ENCODE measurements at regions not wholly inside any gene's neighbourhood (a gene's known extent, or its start where the extent isn't known, plus 50 kb on each side); places are given as distances from the start of the nearest gene placed in this dataset.
A peak's percentile ranks its signal among the peaks of the same experiment; 100 is the strongest.

DNA sequence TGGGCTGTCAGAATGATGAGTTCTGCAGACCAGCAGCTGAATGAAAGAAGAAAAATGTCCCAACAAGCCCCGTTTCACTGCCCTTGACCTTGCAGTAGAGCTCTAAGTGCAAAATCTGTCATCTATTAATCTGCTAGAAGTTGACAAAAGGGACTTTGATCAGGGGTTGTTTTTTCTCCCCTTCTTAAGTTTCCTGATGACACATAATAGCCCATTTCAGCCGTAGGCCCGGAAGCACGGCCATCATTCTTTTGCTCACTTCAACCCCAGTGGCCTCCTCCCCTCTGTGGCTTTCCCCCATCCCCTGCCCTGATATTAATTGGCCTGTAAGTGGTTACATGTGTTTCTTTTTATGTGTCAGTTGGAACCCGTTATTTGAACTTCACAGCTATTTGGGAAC, 298.9 kb downstream of the RPLP1 start:
- Mint-ChIP-seq H3K36me3 (ENCODE audit: insufficient read depth, unreplicated experiment) (peaks cover 6% of the 10 kb centered on the region), H3K27ac (ENCODE audit: low read depth, unreplicated experiment) (no peak overlapping the region), H3K9me3 (ENCODE audit: unreplicated experiment) (peaks cover 14% of the 10 kb centered on the region), H3K4me1 (ENCODE audit: insufficient read depth, unreplicated experiment) (no peaks in the 10 kb centered on the region), H3K27me3 (ENCODE audit: insufficient read depth, unreplicated experiment) (peaks cover 15% of the 10 kb centered on the region), H3K4me3 (ENCODE audit: unreplicated experiment) (no peak overlapping the region)
- POLR2A ChIA-PET: interaction anchor here (1.0 kb wide), 1 partner anchor 11 kb away, joined by 3 read pairs; no protein-coding TSS in a partner anchor
- intact Hi-C loops (cut with micrococcal nuclease): no loop called here
- BruUV-seq (replicated peaks): no TSS peak
- CTCF ChIA-PET: interaction anchor here (1.4 kb wide), 1 partner anchor 716 kb away, joined by 5 read pairs; no protein-coding TSS in a partner anchor
- DNase-seq (ENCODE audit: unreplicated experiment): no peak
- TF ChIP-seq, protein P1, sequence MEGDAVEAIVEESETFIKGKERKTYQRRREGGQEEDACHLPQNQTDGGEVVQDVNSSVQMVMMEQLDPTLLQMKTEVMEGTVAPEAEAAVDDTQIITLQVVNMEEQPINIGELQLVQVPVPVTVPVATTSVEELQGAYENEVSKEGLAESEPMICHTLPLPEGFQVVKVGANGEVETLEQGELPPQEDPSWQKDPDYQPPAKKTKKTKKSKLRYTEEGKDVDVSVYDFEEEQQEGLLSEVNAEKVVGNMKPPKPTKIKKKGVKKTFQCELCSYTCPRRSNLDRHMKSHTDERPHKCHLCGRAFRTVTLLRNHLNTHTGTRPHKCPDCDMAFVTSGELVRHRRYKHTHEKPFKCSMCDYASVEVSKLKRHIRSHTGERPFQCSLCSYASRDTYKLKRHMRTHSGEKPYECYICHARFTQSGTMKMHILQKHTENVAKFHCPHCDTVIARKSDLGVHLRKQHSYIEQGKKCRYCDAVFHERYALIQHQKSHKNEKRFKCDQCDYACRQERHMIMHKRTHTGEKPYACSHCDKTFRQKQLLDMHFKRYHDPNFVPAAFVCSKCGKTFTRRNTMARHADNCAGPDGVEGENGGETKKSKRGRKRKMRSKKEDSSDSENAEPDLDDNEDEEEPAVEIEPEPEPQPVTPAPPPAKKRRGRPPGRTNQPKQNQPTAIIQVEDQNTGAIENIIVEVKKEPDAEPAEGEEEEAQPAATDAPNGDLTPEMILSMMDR (IDR thresholded peaks at IDR 0.05; ENCODE audit: unreplicated experiment): no peak

DNA sequence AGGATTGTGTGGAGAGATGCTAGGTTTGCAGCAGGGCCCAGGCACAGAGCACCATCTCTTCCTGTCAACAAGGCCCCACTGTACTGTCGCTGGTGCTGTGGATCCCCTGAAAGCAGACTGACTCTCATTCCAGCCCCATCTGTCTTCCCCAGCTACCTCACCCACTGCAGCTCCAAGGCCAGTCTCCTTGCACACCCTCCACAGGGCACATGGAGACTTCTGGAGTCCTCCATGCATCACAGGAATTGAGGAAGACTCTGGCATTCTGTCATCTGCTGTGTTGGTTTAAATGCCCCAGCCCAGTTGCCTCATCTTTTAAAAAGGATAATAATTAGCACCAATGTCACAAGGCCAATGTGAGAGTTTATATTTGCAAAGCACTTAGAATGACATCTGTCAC, 301.2 kb downstream of the RPLP1 start:
- peaks cover 1% of the 10 kb centered on the region for H3K27me3 Mint-ChIP-seq (ENCODE audit: insufficient read depth, unreplicated experiment)
- H3K36me3 Mint-ChIP-seq (ENCODE audit: insufficient read depth, unreplicated experiment): peaks cover 6% of the 10 kb centered on the region
- BruUV-seq (replicated peaks): no TSS peak
- no peak overlapping the region for H3K27ac Mint-ChIP-seq (ENCODE audit: low read depth, unreplicated experiment)
- no peaks in the 10 kb centered on the region for H3K4me1 Mint-ChIP-seq (ENCODE audit: insufficient read depth, unreplicated experiment)
- ChIA-PET POLR2A (no interaction called here), CTCF (interaction anchor here (2.1 kb wide), 1 partner anchor 734 kb away, joined by 6 read pairs; no protein-coding TSS in a partner anchor)
- H3K4me3 Mint-ChIP-seq (ENCODE audit: unreplicated experiment): no peak overlapping the region
- intact Hi-C loops (cut with micrococcal nuclease): no loop called here
- peaks cover 14% of the 10 kb centered on the region for H3K9me3 Mint-ChIP-seq (ENCODE audit: unreplicated experiment)
- TF ChIP-seq, protein P1 (IDR thresholded peaks at IDR 0.05; ENCODE audit: unreplicated experiment): no peak
- DNase-seq (ENCODE audit: unreplicated experiment): no peak

DNA sequence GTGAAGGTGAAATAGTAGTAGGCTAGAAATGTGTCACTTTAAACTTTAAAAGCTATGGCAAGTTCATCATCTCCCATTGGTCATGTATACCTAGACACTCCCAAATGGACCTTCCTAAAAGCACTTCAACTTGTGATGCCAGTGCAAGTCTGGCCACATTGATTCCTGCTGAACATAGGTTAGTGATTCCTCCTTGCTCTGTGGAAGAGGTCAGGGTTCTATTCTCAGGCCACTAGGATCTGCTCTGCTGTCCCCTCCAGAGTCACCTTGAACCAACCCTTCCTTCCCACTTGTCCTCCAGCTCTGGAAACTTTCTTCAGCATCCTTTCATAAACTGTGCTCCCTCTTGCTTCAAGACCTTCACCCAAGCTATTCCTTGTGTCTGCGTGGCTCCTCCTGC, 301.7 kb downstream of the RPLP1 start:
- no peak overlapping the region for H3K4me3 Mint-ChIP-seq (ENCODE audit: unreplicated experiment)
- peaks cover 14% of the 10 kb centered on the region for H3K9me3 Mint-ChIP-seq (ENCODE audit: unreplicated experiment)
- intact Hi-C loops (cut with micrococcal nuclease): no loop called here
- ChIA-PET CTCF (no interaction called here), POLR2A (interaction anchor here (0.7 kb wide), 1 partner anchor 9 kb away, joined by 3 read pairs; no protein-coding TSS in a partner anchor)
- H3K27me3 Mint-ChIP-seq (ENCODE audit: insufficient read depth, unreplicated experiment): no peaks in the 10 kb centered on the region
- TF ChIP-seq, protein P1 (IDR thresholded peaks at IDR 0.05; ENCODE audit: unreplicated experiment): no peak
- H3K4me1 Mint-ChIP-seq (ENCODE audit: insufficient read depth, unreplicated experiment): no peaks in the 10 kb centered on the region
- no peak overlapping the region for H3K27ac Mint-ChIP-seq (ENCODE audit: low read depth, unreplicated experiment)
- H3K36me3 Mint-ChIP-seq (ENCODE audit: insufficient read depth, unreplicated experiment): peaks cover 6% of the 10 kb centered on the region
- DNase-seq (ENCODE audit: unreplicated experiment): no peak
- no TSS peak for BruUV-seq (replicated peaks)

DNA sequence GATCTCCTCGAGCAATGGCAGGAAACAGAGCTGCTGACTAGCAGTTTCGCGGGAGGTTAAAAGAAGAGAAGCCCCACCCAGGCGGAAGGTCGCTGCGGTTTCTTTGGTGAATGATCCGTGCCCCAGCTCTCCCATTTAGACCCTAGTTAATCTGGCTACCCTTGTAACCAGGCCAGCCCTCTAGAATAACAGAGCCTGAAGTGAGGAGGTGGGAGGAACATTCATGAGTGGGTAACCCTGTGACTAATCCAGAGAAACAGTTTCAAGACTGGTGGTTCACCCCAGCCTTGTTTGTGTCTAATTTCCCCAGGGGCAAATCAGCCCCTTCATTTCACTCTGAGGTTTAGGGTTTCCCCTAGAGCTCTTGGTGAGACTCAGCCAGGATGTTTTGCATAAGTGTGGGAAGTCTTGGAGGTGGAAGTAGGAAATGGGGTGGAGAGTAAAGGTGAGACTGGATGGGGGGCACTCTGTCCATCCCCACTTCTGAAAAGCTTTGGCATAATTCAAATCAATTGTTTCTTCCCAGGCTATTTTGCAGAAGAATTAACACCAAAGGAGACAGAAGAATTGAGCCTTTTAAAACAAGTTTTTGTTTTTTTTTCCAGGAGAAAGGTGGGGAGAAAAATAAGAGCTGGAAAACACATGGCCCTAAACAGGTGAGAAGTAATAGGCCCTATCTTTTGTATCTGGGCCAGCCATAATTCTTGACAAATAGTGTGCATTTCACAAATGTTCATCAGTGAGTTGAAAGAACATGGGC, 303.1 kb downstream of the RPLP1 start:
- TF ChIP-seq, protein P1 (IDR thresholded peaks at IDR 0.05; ENCODE audit: unreplicated experiment): no peak
- ChIA-PET CTCF (interaction anchor here (0.6 kb wide), 1 partner anchor 22 kb away, joined by 3 read pairs; no protein-coding TSS in a partner anchor), POLR2A (no interaction called here)
- Mint-ChIP-seq H3K4me3 (ENCODE audit: unreplicated experiment) (no peak overlapping the region), H3K36me3 (ENCODE audit: insufficient read depth, unreplicated experiment) (peaks cover 6% of the 10 kb centered on the region), H3K27ac (ENCODE audit: low read depth, unreplicated experiment) (no peak overlapping the region), H3K27me3 (ENCODE audit: insufficient read depth, unreplicated experiment) (no peaks in the 10 kb centered on the region), H3K9me3 (ENCODE audit: unreplicated experiment) (peaks cover 12% of the 10 kb centered on the region), H3K4me1 (ENCODE audit: insufficient read depth, unreplicated experiment) (peaks cover 12% of the 10 kb centered on the region)
- BruUV-seq (replicated peaks): no TSS peak
- intact Hi-C loops (cut with micrococcal nuclease): no loop called here
- DNase-seq (ENCODE audit: unreplicated experiment): peak; percentile 36
